ENCODE measurements at regions not wholly inside any gene's neighbourhood (a gene's known extent, or its start where the extent isn't known, plus 50 kb on each side); places are given as distances from the start of the nearest gene placed in this dataset.

GRCh38 chr9:1804128-1804865 is 210.8 kb upstream of the SMARCA2 start:
- H3K27ac Mint-ChIP-seq = no peak overlapping the region
- H3K36me3 Mint-ChIP-seq = no peaks in the 10 kb centered on the region
- DNase-seq (no peak), ATAC-seq (replicated peaks) (no peak)
- H3K4me1 Mint-ChIP-seq = no peaks in the 10 kb centered on the region
- H3K4me3 Mint-ChIP-seq = no peak overlapping the region
- peaks cover 0 to 5% of the 10 kb centered on the region in 2 donors for H3K9me3 Mint-ChIP-seq
- no peaks in the 10 kb centered on the region for H3K27me3 Mint-ChIP-seq

GRCh38 chr9:1829719-1830118 is 185.4 kb upstream of the SMARCA2 start:
- H3K4me3 Mint-ChIP-seq = no peak overlapping the region

GRCh38 chr9:1832960-1833359 is 182.2 kb upstream of the SMARCA2 start:
- DNase-seq (no peak), ATAC-seq (replicated peaks) (no peak)
- peaks cover 0 to 5% of the 10 kb centered on the region in 2 donors for H3K27me3 Mint-ChIP-seq
- H3K4me1 Mint-ChIP-seq = no peaks in the 10 kb centered on the region
- no peaks in the 10 kb centered on the region for H3K9me3 Mint-ChIP-seq
- H3K4me3 Mint-ChIP-seq = no peak overlapping the region
- H3K27ac Mint-ChIP-seq = no peak overlapping the region
- H3K36me3 Mint-ChIP-seq = no peaks in the 10 kb centered on the region

More at GRCh38 chr9:1829719-1830118, 185.4 kb upstream of the SMARCA2 start:
- ATAC-seq (replicated peaks) (no peak), DNase-seq (no peak)
- no peaks in the 10 kb centered on the region for H3K4me1 Mint-ChIP-seq
- peaks cover 3 to 13% of the 10 kb centered on the region in 2 donors for H3K27me3 Mint-ChIP-seq
- H3K27ac Mint-ChIP-seq = no peak overlapping the region
- H3K9me3 Mint-ChIP-seq = no peaks in the 10 kb centered on the region
- no peaks in the 10 kb centered on the region for H3K36me3 Mint-ChIP-seq

GRCh38 chr9:1837453-1838084 is 177.6 kb upstream of the SMARCA2 start:
- H3K36me3 Mint-ChIP-seq = no peaks in the 10 kb centered on the region
- H3K4me1 Mint-ChIP-seq = no peaks in the 10 kb centered on the region
- DNase-seq (no peak), ATAC-seq (replicated peaks) (peak; percentile 34 to 48)
- H3K27me3 Mint-ChIP-seq = peaks cover 9 to 11% of the 10 kb centered on the region in 2 donors
- H3K9me3 Mint-ChIP-seq = no peaks in the 10 kb centered on the region
- H3K27ac Mint-ChIP-seq = no peak overlapping the region
- H3K4me3 Mint-ChIP-seq = no peak overlapping the region

- Mint-ChIP-seq H3K4me1 (no peaks in the 10 kb centered on the region), H3K36me3 (no peaks in the 10 kb centered on the region), H3K4me3 (no peak overlapping the region), H3K9me3 (no peaks in the 10 kb centered on the region), H3K27ac (no peak overlapping the region), H3K27me3 (peaks cover 7 to 9% of the 10 kb centered on the region in 2 donors)
- no peak for ATAC-seq (replicated peaks)
- no peak for DNase-seq
These were observed 175.2 kb upstream of the SMARCA2 start for GRCh38 chr9:1839909-1840308.

GRCh38 chr9:1845425-1845824 is 169.7 kb upstream of the SMARCA2 start:
- Mint-ChIP-seq H3K27ac (no peak overlapping the region), H3K36me3 (no peaks in the 10 kb centered on the region)

GRCh38 chr9:1855726-1856125 is 159.4 kb upstream of the SMARCA2 start:
- Mint-ChIP-seq H3K27me3 (peaks cover 5 to 11% of the 10 kb centered on the region in 2 donors), H3K4me3 (no peak overlapping the region), H3K9me3 (peaks cover 0 to 5% of the 10 kb centered on the region in 2 donors), H3K36me3 (no peaks in the 10 kb centered on the region), H3K27ac (no peak overlapping the region), H3K4me1 (no peaks in the 10 kb centered on the region)
- ATAC-seq (replicated peaks) = no peak
- DNase-seq = no peak

More at GRCh38 chr9:1845425-1845824, 169.7 kb upstream of the SMARCA2 start:
- ATAC-seq (replicated peaks) (no peak), DNase-seq (no peak)
- Mint-ChIP-seq H3K4me3 (no peak overlapping the region), H3K4me1 (no peaks in the 10 kb centered on the region), H3K27me3 (peaks cover 1 to 13% of the 10 kb centered on the region in 2 donors), H3K9me3 (peaks cover 6% of the 10 kb centered on the region in 2 donors)

GRCh38 chr9:1857808-1858207 is 157.3 kb upstream of the SMARCA2 start:
- H3K4me1 Mint-ChIP-seq = no peaks in the 10 kb centered on the region
- H3K4me3 Mint-ChIP-seq = no peak overlapping the region
- no peak for DNase-seq
- no peaks in the 10 kb centered on the region for H3K36me3 Mint-ChIP-seq
- no peak for ATAC-seq (replicated peaks)
- H3K27ac Mint-ChIP-seq = no peak overlapping the region
- peaks cover 4 to 9% of the 10 kb centered on the region in 2 donors for H3K9me3 Mint-ChIP-seq
- peaks cover 15 to 26% of the 10 kb centered on the region in 2 donors for H3K27me3 Mint-ChIP-seq

GRCh38 chr9:1869843-1870242 is 145.3 kb upstream of the SMARCA2 start:
- H3K36me3 Mint-ChIP-seq = no peaks in the 10 kb centered on the region
- peak; percentile 86 to 93 for ATAC-seq (replicated peaks)
- peaks cover 0 to 4% of the 10 kb centered on the region in 2 donors for H3K4me1 Mint-ChIP-seq
- H3K27ac Mint-ChIP-seq = no peak overlapping the region
- peak; percentile 27 for DNase-seq
- H3K27me3 Mint-ChIP-seq = peaks cover 12 to 20% of the 10 kb centered on the region in 2 donors
- H3K4me3 Mint-ChIP-seq = no peak overlapping the region
- H3K9me3 Mint-ChIP-seq = no peaks in the 10 kb centered on the region

- H3K9me3 Mint-ChIP-seq = no peaks in the 10 kb centered on the region
- no peak overlapping the region for H3K27ac Mint-ChIP-seq
- H3K36me3 Mint-ChIP-seq = no peaks in the 10 kb centered on the region
- no peak overlapping the region for H3K4me3 Mint-ChIP-seq
- peaks cover 6 to 12% of the 10 kb centered on the region in 2 donors for H3K4me1 Mint-ChIP-seq
- no peak for DNase-seq
- ATAC-seq (replicated peaks) = no peak
- peaks cover 12 to 17% of the 10 kb centered on the region in 2 donors for H3K27me3 Mint-ChIP-seq
These were observed 144.2 kb upstream of the SMARCA2 start for GRCh38 chr9:1870915-1871314.

GRCh38 chr9:1871626-1872419 is 143.3 kb upstream of the SMARCA2 start:
- Mint-ChIP-seq H3K27me3 (peaks cover 6 to 8% of the 10 kb centered on the region in 2 donors), H3K36me3 (no peaks in the 10 kb centered on the region), H3K4me1 (peaks cover 15 to 16% of the 10 kb centered on the region in 2 donors), H3K9me3 (no peaks in the 10 kb centered on the region), H3K27ac (no peak overlapping the region), H3K4me3 (no peak overlapping the region)
- DNase-seq (no peak), ATAC-seq (replicated peaks) (no peak)

- Mint-ChIP-seq H3K4me3 (no peak overlapping the region), H3K4me1 (peaks cover 22 to 25% of the 10 kb centered on the region in 2 donors)
- no peak for ATAC-seq (replicated peaks)
These were observed 139.8 kb upstream of the SMARCA2 start for GRCh38 chr9:1875251-1875851.

GRCh38 chr9:1875921-1876448 is 139.2 kb upstream of the SMARCA2 start:
- ATAC-seq (replicated peaks) = peak; percentile 69 to 73
- peak; percentile 69 for DNase-seq
- H3K36me3 Mint-ChIP-seq = peaks cover 0 to 3% of the 10 kb centered on the region in 2 donors
- H3K27ac Mint-ChIP-seq = peak overlapping the region; percentile 94
- peaks cover 0 to 3% of the 10 kb centered on the region in 2 donors for H3K9me3 Mint-ChIP-seq
- H3K27me3 Mint-ChIP-seq = peaks cover 5 to 6% of the 10 kb centered on the region in 2 donors
- H3K4me3 Mint-ChIP-seq = peak overlapping the region in 1 of 2 donors; percentile 25
- H3K4me1 Mint-ChIP-seq = peaks cover 22 to 25% of the 10 kb centered on the region in 2 donors

More at GRCh38 chr9:1875251-1875851, 139.8 kb upstream of the SMARCA2 start:
- DNase-seq = no peak
- Mint-ChIP-seq H3K9me3 (peaks cover 0 to 3% of the 10 kb centered on the region in 2 donors), H3K36me3 (peaks cover 0 to 3% of the 10 kb centered on the region in 2 donors), H3K27ac (peak overlapping the region; percentile 57), H3K27me3 (peaks cover 5 to 6% of the 10 kb centered on the region in 2 donors)
